Epithelial cell of proximal tubule (primary cell): ENCODE measurements at regions not wholly inside any gene's neighbourhood (a gene's known extent, or its start where the extent isn't known, plus 50 kb on each side); places are given as distances from the start of the nearest gene placed in this dataset.

Experiments
- DNase-seq: peaks from one replicate; pipeline ENCODE4 v3.0.0-alpha.2; 2011; ENCODE audit warnings: low read depth
- H3K4me3 ChIP-seq: 2 replicates; pipeline ENCODE4 v1.5.1; 2011; ENCODE audit warnings: low read depth, mild to moderate bottlenecking, low read length
- CTCF ChIP-seq: conservative IDR thresholded peaks from 2 replicates; pipeline ENCODE4 v1.5.1; 2012; ENCODE audit warnings: low read depth, mild to moderate bottlenecking, low read length

- DNase-seq, result no peak
- H3K4me3 ChIP-seq, result no peak overlapping the region
- TF ChIP-seq CTCF, result no peak
These were observed 128.7 kb upstream of the ARHGEF9 start for GRCh38 chrX:63913719-63914118.

GRCh38 chrX:63889001-63889400 is 104.0 kb upstream of the ARHGEF9 start:
- no peak for DNase-seq
- no peak for TF ChIP-seq CTCF

GRCh38 chrX:63884821-63885790 is 100.1 kb upstream of the ARHGEF9 start:
- DNase-seq, result no peak
- no peak for TF ChIP-seq CTCF
- H3K4me3 ChIP-seq, result no peak overlapping the region

More at GRCh38 chrX:63889001-63889400, 104.0 kb upstream of the ARHGEF9 start:
- H3K4me3 ChIP-seq, result no peak overlapping the region

- H3K4me3 ChIP-seq, result no peak overlapping the region
- TF ChIP-seq CTCF, result no peak
- no peak for DNase-seq
These were observed 84.5 kb upstream of the ARHGEF9 start for GRCh38 chrX:63869506-63869905.

- TF ChIP-seq CTCF, result no peak
- H3K4me3 ChIP-seq, result no peak overlapping the region
- DNase-seq, result no peak
These were observed 70.9 kb upstream of the ARHGEF9 start for GRCh38 chrX:63855896-63856295.

GRCh38 chrX:63835361-63835760 is 50.3 kb upstream of the ARHGEF9 start:
- H3K4me3 ChIP-seq, result no peak overlapping the region
- TF ChIP-seq CTCF, result no peak
- no peak for DNase-seq
